ENCODE measurements at regions not wholly inside any gene's neighbourhood (a gene's known extent, or its start where the extent isn't known, plus 50 kb on each side); places are given as distances from the start of the nearest gene placed in this dataset.

GRCh38 chr2:236672606-236673005 is 103.0 kb downstream of the ACKR3 start (continued):
- no peak for TF ChIP-seq REST (IDR thresholded peaks at IDR 0.05; ENCODE audit: low read depth, low read length)
- TF ChIP-seq TCF12 (IDR thresholded peaks at IDR 0.05) = no peak
- TF ChIP-seq FOSL2 (IDR thresholded peaks at IDR 0.05; ENCODE audit: borderline replicate concordance, low read depth) = no peak
- TF ChIP-seq ELF1 (IDR thresholded peaks at IDR 0.05) = no peak

GRCh38 chr2:236673126-236673822 is 103.6 kb downstream of the ACKR3 start:
- Histone ChIP-seq H3K27me3 (ENCODE audit: insufficient read depth) (peaks cover 12% of the 10 kb centered on the region; the same call in 1 of the 2 replicates), H3K27ac (ENCODE audit: low read depth in 2 of 2, low read length in 1 of 2) (no peak overlapping the region), H3K9ac (no peak overlapping the region), H3F3A (replicated peaks; ENCODE audit: insufficient read depth) (no peaks in the 10 kb centered on the region), H3K4me3 (ENCODE audit: low read depth in 2 of 2, low read length in 1 of 2) (no peak overlapping the region), H3K36me3 (replicated peaks in 1 of 2; ENCODE audit: control insufficient read depth in 1 of 2, insufficient read depth in 2 of 2, low read length in 1 of 2) (no peaks in the 10 kb centered on the region), H3K79me2 (ENCODE audit: insufficient read depth) (no peaks in the 10 kb centered on the region), H4K20me1 (ENCODE audit: insufficient read depth) (no peaks in the 10 kb centered on the region), H3K9me3 (no peaks in the 10 kb centered on the region), H2AFZ (ENCODE audit: low read depth) (no peak overlapping the region), H3K4me1 (ENCODE audit: control insufficient read depth in 1 of 2, insufficient read depth in 2 of 2, low read depth in 1 of 2, low read length in 1 of 2) (no peaks in the 10 kb centered on the region), H3K9me2 (no peaks in the 10 kb centered on the region), H3K4me2 (no peak overlapping the region)
- no peak for DNase-seq
- POLR2A ChIA-PET = no interaction called here
- WGBS (ENCODE audit: low lambda C conversion rate) = 51% methylated on average over 14 of the region's 14 CpGs
- CTCF ChIA-PET = no interaction called here
- no peak for TF ChIP-seq FOXM1 (IDR thresholded peaks at IDR 0.05; ENCODE audit: low read depth)
- TF ChIP-seq GABPA (IDR thresholded peaks at IDR 0.05; ENCODE audit: low read depth) = no peak
- TF ChIP-seq EZH2phosphoT487 (IDR thresholded peaks at IDR 0.05; ENCODE audit: borderline replicate concordance, low read depth) = no peak
- no peak for TF ChIP-seq RAD21 (IDR thresholded peaks at IDR 0.05; ENCODE audit: low read length)
- no peak for TF ChIP-seq NFIC (IDR thresholded peaks at IDR 0.05; ENCODE audit: borderline replicate concordance)
- TF ChIP-seq JUND (IDR thresholded peaks at IDR 0.05) = no peak
- TF ChIP-seq CHD2 (IDR thresholded peaks at IDR 0.05; ENCODE audit: low read length, partially characterized antibody) = no peak
- no peak for TF ChIP-seq MAX (IDR thresholded peaks at IDR 0.05; ENCODE audit: low read depth)
- TF ChIP-seq USF2 (IDR thresholded peaks at IDR 0.05; ENCODE audit: borderline replicate concordance, low read depth, low read length) = no peak
- no peak for TF ChIP-seq SIN3A (IDR thresholded peaks at IDR 0.05; ENCODE audit: borderline replicate concordance, low read depth, low read length)
- no peak for TF ChIP-seq GATA2 (CRISPR knock-in tag; IDR thresholded peaks at IDR 0.05)
- TF ChIP-seq FOSL2 (IDR thresholded peaks at IDR 0.05; ENCODE audit: borderline replicate concordance, low read depth) = no peak
- TF ChIP-seq PBX3 (IDR thresholded peaks at IDR 0.05) = no peak
